ENCODE measurements at regions not wholly inside any gene's neighbourhood (a gene's known extent, or its start where the extent isn't known, plus 50 kb on each side); places are given as distances from the start of the nearest gene placed in this dataset.
A peak's percentile ranks its signal among the peaks of the same experiment; 100 is the strongest.

- Mint-ChIP-seq H3K36me3 (no peaks in the 10 kb centered on the region), H3K9me3 (peaks cover 0 to 4% (median 0%) of the 10 kb centered on the region in 7 donors), H3K4me3 (no peak overlapping the region), H3K27me3 (ENCODE audit: low read depth in 3 of 3) (peaks cover 0 to 2% (median 1%) of the 10 kb centered on the region in 3 donors), H3K27ac (no peak overlapping the region), H3K4me1 (peaks cover 4% of the 10 kb centered on the region)
- H4K20me1 ChIP-seq (ENCODE audit: insufficient read depth, low read length): no peaks in the 10 kb centered on the region
- DNase-seq: no peak
- H3K27me3 ChIP-seq (ENCODE audit: control insufficient read depth in 2 of 2, insufficient read depth in 2 of 2, low read length in 2 of 2): no peaks in the 10 kb centered on the region
- no peak overlapping the region for H3K4me3 ChIP-seq (replicated peaks in 1 of 3; ENCODE audit: low read depth in 2 of 3, low read length in 3 of 3)
- no peak overlapping the region for H3K9ac ChIP-seq (ENCODE audit: insufficient read depth, low read length, poor library complexity, severe bottlenecking)
- intact Hi-C loops (cut with micrococcal nuclease): no loop called here
- no peak overlapping the region for H3K4me2 ChIP-seq (replicated peaks; ENCODE audit: extremely low read depth, low read length, poor library complexity, severe bottlenecking)
- no peak overlapping the region for H2AFZ ChIP-seq (ENCODE audit: insufficient read depth, low read depth, low read length, poor library complexity, severe bottlenecking)
- no peaks in the 10 kb centered on the region for H3K4me1 ChIP-seq (ENCODE audit: control insufficient read depth in 1 of 2, insufficient read depth in 2 of 2, low read length in 2 of 2)
- 90% methylated on average over 3 of the region's 9 CpGs for WGBS (ENCODE audit: insufficient coverage)
- H3K36me3 ChIP-seq (replicated peaks in 1 of 2; ENCODE audit: control insufficient read depth in 1 of 2, insufficient read depth in 2 of 2, low read length in 2 of 2): no peaks in the 10 kb centered on the region
- TF ChIP-seq CTCF (IDR thresholded peaks at IDR 0.05): no peak
- H3K79me2 ChIP-seq (ENCODE audit: insufficient read depth, low read length): no peaks in the 10 kb centered on the region
- no peaks in the 10 kb centered on the region for H3K9me3 ChIP-seq (replicated peaks in 1 of 2; ENCODE audit: control insufficient read depth in 1 of 2, insufficient read depth in 1 of 2, low read length in 2 of 2)
- H3K27ac ChIP-seq (ENCODE audit: low read depth in 1 of 2, low read length in 2 of 2): no peak overlapping the region
Measured at GRCh38 chr3:160114355-160114995, 110.7 kb upstream of the C3orf80 start.

- peaks cover under 1 to 7% (median 4%) of the 10 kb centered on the region in 7 donors for H3K9me3 Mint-ChIP-seq
- no peaks in the 10 kb centered on the region for H4K20me1 ChIP-seq (ENCODE audit: insufficient read depth, low read length)
- no peak overlapping the region for H3K27ac ChIP-seq (ENCODE audit: low read depth in 1 of 2, low read length in 2 of 2)
- no peaks in the 10 kb centered on the region for H3K4me1 Mint-ChIP-seq
- no peaks in the 10 kb centered on the region for H3K27me3 ChIP-seq (ENCODE audit: control insufficient read depth in 2 of 2, insufficient read depth in 2 of 2, low read length in 2 of 2)
- H3K4me3 Mint-ChIP-seq: no peak overlapping the region
- intact Hi-C loops (cut with micrococcal nuclease): no loop called here
- H3K27ac Mint-ChIP-seq: peak overlapping the region in 1 of 7 donors; percentile 5
- no peaks in the 10 kb centered on the region for H3K9me3 ChIP-seq (replicated peaks in 1 of 2; ENCODE audit: control insufficient read depth in 1 of 2, insufficient read depth in 1 of 2, low read length in 2 of 2)
- no peak overlapping the region for H3K4me3 ChIP-seq (replicated peaks in 1 of 3; ENCODE audit: low read depth in 2 of 3, low read length in 3 of 3)
- H3K79me2 ChIP-seq (ENCODE audit: insufficient read depth, low read length): no peaks in the 10 kb centered on the region
- peaks cover 0 to 2% (median 1%) of the 10 kb centered on the region in 3 donors for H3K27me3 Mint-ChIP-seq (ENCODE audit: low read depth in 3 of 3)
- H3K36me3 ChIP-seq (replicated peaks in 1 of 2; ENCODE audit: control insufficient read depth in 1 of 2, insufficient read depth in 2 of 2, low read length in 2 of 2): no peaks in the 10 kb centered on the region
- DNase-seq: no peak
- H3K4me1 ChIP-seq (ENCODE audit: control insufficient read depth in 1 of 2, insufficient read depth in 2 of 2, low read length in 2 of 2): no peaks in the 10 kb centered on the region
- no peak overlapping the region for H2AFZ ChIP-seq (ENCODE audit: insufficient read depth, low read depth, low read length, poor library complexity, severe bottlenecking)
- H3K36me3 Mint-ChIP-seq: no peaks in the 10 kb centered on the region
- WGBS (ENCODE audit: insufficient coverage): 94% methylated on average over 2 of the region's 2 CpGs
- H3K4me2 ChIP-seq (replicated peaks; ENCODE audit: extremely low read depth, low read length, poor library complexity, severe bottlenecking): no peak overlapping the region
- H3K9ac ChIP-seq (ENCODE audit: insufficient read depth, low read length, poor library complexity, severe bottlenecking): no peak overlapping the region
- TF ChIP-seq CTCF (IDR thresholded peaks at IDR 0.05): no peak
Measured at GRCh38 chr3:160115387-160115786, 109.8 kb upstream of the C3orf80 start.
